ENCODE measurements at regions not wholly inside any gene's neighbourhood (a gene's known extent, or its start where the extent isn't known, plus 50 kb on each side); places are given as distances from the start of the nearest gene placed in this dataset.

GRCh38 chr10:6348096-6348874 lies 145.6 kb downstream of the PFKFB3 start:
- H2AFZ ChIP-seq (ENCODE audit: low read depth, low read length, poor library complexity, severe bottlenecking): no peak overlapping the region
- ChIA-PET CTCF (no interaction called here), POLR2A (no interaction called here), RAD21 (ENCODE audit: low non-redundant PET in 1 of 2, low total read pairs in 2 of 2, uncharacterized antibody in 2 of 2, unreplicated experiment in 2 of 2) (no interaction called here)
- intact Hi-C loops (cut with micrococcal nuclease): no loop called here
- H3K27me3 ChIP-seq (ENCODE audit: insufficient read depth, low read length): no peaks in the 10 kb centered on the region
- no peaks in the 10 kb centered on the region for H3K36me3 ChIP-seq (ENCODE audit: control insufficient read depth in 1 of 2, insufficient read depth in 2 of 2, low read length in 2 of 2)
- TF ChIP-seq TCF7L2 (IDR thresholded peaks at IDR 0.05; ENCODE audit: borderline replicate concordance, extremely low read depth, insufficient read depth, insufficient read length): no peak
- no peak for TF ChIP-seq CBX3 (IDR thresholded peaks at IDR 0.05; ENCODE audit: low read depth)
- no peak for TF ChIP-seq SRF (IDR thresholded peaks at IDR 0.05; ENCODE audit: low read depth)
- no peak for TF ChIP-seq SP1 (IDR thresholded peaks at IDR 0.05; ENCODE audit: low read depth)
- TF ChIP-seq RAD21 (IDR thresholded peaks at IDR 0.05; ENCODE audit: low read depth): no peak
- no peak for TF ChIP-seq ZFX (IDR thresholded peaks at IDR 0.05)
- TF ChIP-seq POLR2A (IDR thresholded peaks at IDR 0.05; ENCODE audit: borderline replicate concordance, extremely low read depth, insufficient read depth, insufficient read length): no peak
- no peak for TF ChIP-seq YY1 (IDR thresholded peaks at IDR 0.05; ENCODE audit: extremely low read depth, insufficient replicate concordance, low read depth, low read length)
- TF ChIP-seq EZH2phosphoT487 (IDR thresholded peaks at IDR 0.05; ENCODE audit: borderline replicate concordance): no peak
- no peak for TF ChIP-seq EZH2 (IDR thresholded peaks at IDR 0.05)
- no peak for TF ChIP-seq SIN3A (IDR thresholded peaks at IDR 0.05; ENCODE audit: low read depth)
- no peak for TF ChIP-seq MAX (IDR thresholded peaks at IDR 0.05)
- no peak for TF ChIP-seq ELF1 (IDR thresholded peaks at IDR 0.05; ENCODE audit: borderline replicate concordance, low read depth)
- TF ChIP-seq FOSL1 (IDR thresholded peaks at IDR 0.05; ENCODE audit: low read depth): no peak
- H3K4me2 ChIP-seq (ENCODE audit: low read length): no peak overlapping the region
- no peaks in the 10 kb centered on the region for H3K9me3 ChIP-seq (ENCODE audit: control insufficient read depth in 1 of 2, insufficient read depth in 1 of 2, low read depth in 1 of 2, low read length in 2 of 2)
- no peaks in the 10 kb centered on the region for H3K4me1 ChIP-seq (ENCODE audit: control insufficient read depth in 1 of 2, insufficient read depth in 2 of 2, low read length in 2 of 2)
- BruUV-seq (replicated peaks): no TSS peak
- H3K4me3 ChIP-seq (replicated peaks in 1 of 2; ENCODE audit: low read depth in 1 of 2, low read length in 2 of 2): no peak overlapping the region
- H3K79me2 ChIP-seq (ENCODE audit: insufficient read depth, low read length): no peaks in the 10 kb centered on the region
- H3K9me2 ChIP-seq (ENCODE audit: insufficient read depth): no peaks in the 10 kb centered on the region
- no peak overlapping the region for H3K27ac ChIP-seq (ENCODE audit: low read depth, low read length)
- no peak for DNase-seq (ENCODE audit: low read depth, low spot score)
- ATAC-seq: no peak
- H3K9ac ChIP-seq (ENCODE audit: low read length): no peak overlapping the region
- no peaks in the 10 kb centered on the region for H4K20me1 ChIP-seq (ENCODE audit: insufficient read depth)

Measured in HCT116 (cell line).